ENCODE measurements at regions not wholly inside any gene's neighbourhood (a gene's known extent, or its start where the extent isn't known, plus 50 kb on each side); places are given as distances from the start of the nearest gene placed in this dataset.

DNA sequence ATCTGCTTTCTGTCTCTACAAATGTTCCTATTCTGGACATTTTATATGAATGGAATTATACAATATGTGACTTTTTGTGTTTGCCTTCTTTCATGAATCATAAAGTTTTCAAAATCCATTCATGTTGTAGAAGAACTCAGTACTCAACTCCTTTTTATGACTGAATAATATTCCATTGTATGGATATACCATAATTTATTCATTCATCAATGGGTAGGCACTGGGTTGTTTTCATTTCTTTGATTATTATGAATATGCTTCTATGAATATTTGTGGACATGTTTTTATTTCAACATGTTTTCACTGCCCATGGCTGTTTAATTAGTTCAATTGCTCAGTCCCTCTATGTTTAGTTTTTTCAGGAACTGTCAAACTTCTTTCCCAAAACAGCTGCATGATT lies 76.5 kb upstream of the GTSF1L start:
- H3K36me3 ChIP-seq (ENCODE audit: insufficient read depth), result no peaks in the 10 kb centered on the region
- H3K4me1 ChIP-seq (ENCODE audit: insufficient read depth), result no peaks in the 10 kb centered on the region
- no peak overlapping the region for H3K4me3 ChIP-seq (ENCODE audit: low read depth, low read length)
- H3K27ac ChIP-seq (ENCODE audit: low read depth), result no peak overlapping the region
- DNase-seq (ENCODE audit: extremely low spot score), result no peak

DNA sequence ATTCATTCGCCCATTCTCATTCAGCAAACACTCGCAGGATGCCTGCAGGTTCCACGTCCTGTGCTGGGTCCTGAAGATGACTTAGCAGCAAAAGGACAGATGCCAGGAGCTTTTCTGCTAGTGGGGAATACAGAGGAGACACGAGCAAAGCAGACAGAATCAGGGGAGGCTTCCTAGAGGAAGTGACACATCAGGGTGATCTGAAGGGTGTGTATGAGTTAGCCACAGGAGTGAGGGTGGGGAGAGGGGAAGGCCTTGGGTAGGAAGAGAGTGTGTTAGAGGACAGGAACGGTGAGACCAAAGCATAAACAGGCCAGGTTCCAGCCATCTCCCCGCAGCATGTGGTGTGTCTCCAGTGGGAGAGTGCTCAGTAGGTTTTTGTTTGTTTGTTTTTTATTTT lies 73.4 kb upstream of the GTSF1L start:
- no peak overlapping the region for H3K27ac ChIP-seq (ENCODE audit: low read depth)
- no peak for DNase-seq (ENCODE audit: extremely low spot score)
- WGBS, result 68% methylated on average over 6 of the region's 6 CpGs
- H3K4me3 ChIP-seq (ENCODE audit: low read depth, low read length), result no peak overlapping the region
- H3K4me1 ChIP-seq (ENCODE audit: insufficient read depth), result no peaks in the 10 kb centered on the region
- no peaks in the 10 kb centered on the region for H3K36me3 ChIP-seq (ENCODE audit: insufficient read depth)

DNA sequence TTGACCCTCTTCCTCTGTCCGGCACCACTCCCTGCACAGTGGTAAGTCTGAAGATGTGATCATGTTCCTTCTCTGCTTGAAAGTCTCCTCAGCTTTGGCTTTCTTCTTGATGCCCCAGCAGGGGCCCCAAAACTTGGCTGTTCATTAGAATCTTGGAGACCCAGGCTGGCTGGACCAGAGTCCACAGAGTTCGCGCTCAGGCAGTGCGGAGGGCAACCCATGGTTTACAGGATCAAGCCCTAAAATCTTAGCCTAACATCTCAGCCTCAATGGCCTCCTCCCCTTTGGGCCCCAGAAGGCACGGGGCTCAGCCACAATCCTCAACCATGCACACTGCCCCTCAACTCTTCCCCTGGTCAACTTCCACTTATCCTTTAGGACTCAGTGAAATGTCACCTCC lies 72.9 kb upstream of the GTSF1L start:
- Histone ChIP-seq H3K36me3 (ENCODE audit: insufficient read depth) (no peaks in the 10 kb centered on the region), H3K4me1 (ENCODE audit: insufficient read depth) (no peaks in the 10 kb centered on the region), H3K4me3 (ENCODE audit: low read depth, low read length) (no peak overlapping the region), H3K27ac (ENCODE audit: low read depth) (no peak overlapping the region)
- no peak for DNase-seq (ENCODE audit: extremely low spot score)
- 83% methylated on average over 5 of the region's 5 CpGs for WGBS

DNA sequence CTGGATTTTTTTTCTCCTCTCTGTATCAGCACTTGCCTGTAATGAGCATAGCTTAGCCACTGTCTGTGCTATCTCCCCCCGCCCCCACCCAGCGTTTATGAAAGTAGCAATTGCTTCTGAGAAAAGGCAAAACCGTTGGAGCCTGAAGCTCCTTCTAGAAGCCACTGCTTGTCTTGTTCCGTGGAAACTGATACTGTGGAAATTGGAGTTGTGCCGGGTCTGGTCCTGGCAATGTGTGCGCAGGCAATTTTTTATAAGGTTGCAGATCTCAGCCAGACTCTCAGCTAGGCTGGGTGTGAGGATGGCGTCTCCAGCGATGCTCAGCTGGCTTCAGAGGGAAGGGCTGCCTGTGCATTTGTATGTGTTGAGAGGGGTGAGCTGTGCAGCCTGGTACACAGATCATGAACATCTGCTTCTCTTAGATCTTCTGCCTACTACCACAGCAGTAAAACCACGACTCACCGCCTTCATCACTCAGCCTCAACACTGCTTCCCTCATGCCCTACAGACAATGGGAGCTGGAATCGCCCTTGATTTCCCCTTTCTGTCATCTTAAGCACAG lies 72.4 kb upstream of the GTSF1L start:
- no peaks in the 10 kb centered on the region for H3K4me1 ChIP-seq (ENCODE audit: insufficient read depth)
- no peak overlapping the region for H3K4me3 ChIP-seq (ENCODE audit: low read depth, low read length)
- no peaks in the 10 kb centered on the region for H3K36me3 ChIP-seq (ENCODE audit: insufficient read depth)
- H3K27ac ChIP-seq (ENCODE audit: low read depth), result no peak overlapping the region
- 24% methylated on average over 11 of the region's 11 CpGs for WGBS
- DNase-seq (ENCODE audit: extremely low spot score), result peak; percentile 13

DNA sequence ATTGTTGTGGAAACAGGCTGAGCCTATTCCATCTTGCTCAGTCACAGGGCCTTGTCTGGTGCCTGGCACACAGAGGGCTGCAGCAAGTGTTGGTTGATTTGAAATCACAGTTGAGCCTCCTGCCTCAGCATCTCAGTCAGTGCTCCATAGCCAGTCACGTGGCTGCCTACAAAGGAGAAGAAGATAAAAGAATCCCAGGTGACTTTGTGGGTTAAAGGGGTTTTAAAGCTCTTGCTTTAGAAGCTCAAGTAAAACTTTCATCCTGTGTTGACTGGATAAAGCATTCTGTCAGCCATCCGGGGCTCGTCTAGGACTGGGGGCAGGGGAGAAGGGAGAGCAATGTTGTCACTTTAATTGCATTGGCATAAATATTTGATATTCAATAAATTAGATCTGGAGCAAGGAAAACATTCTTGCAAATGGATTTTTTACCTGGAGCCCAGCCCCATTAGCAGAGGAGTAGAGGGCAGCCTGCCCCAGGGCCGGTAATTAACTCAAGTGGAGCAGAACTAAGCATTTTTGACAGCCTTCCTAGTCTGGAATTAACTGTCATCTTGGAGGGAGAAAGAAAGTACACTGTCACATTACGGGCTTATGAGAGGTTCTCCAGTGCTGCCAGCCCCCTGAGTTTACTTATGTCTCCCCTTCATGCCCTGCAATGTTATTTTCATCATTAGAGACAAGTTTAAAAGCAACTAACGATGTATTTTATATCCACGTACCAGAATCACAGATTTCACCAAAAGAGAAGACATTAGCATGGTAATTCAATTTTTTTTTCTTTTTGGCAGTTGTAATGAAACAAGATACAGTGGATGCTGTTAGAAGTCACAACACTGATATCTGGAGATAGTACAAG lies 71.7 kb upstream of the GTSF1L start:
- no peaks in the 10 kb centered on the region for H3K4me1 ChIP-seq (ENCODE audit: insufficient read depth)
- H3K27ac ChIP-seq (ENCODE audit: low read depth), result no peak overlapping the region
- no peaks in the 10 kb centered on the region for H3K36me3 ChIP-seq (ENCODE audit: insufficient read depth)
- no peak for DNase-seq (ENCODE audit: extremely low spot score)
- WGBS, result 65% methylated on average over 7 of the region's 7 CpGs
- H3K4me3 ChIP-seq (ENCODE audit: low read depth, low read length), result no peak overlapping the region

DNA sequence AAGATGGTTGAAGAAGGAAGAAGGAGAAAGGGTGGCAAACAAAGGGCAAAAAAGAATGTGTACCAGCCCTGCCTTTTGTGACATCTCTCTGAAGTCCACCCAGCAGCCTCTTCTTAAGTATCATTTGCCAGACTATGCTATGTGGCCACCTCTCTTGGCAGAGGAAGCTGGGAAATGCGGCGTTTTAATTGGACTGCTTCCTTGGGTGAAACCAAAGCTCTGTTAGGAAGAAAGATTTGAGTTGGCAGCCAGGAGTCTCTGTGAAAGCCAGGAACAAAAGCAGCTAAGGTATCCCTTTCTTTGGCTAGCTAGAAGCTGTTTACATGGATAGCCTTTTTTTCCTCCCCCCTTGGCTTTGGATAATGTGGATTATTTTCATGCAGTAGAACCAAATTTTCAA lies 67.5 kb upstream of the GTSF1L start:
- Histone ChIP-seq H3K4me1 (ENCODE audit: insufficient read depth) (no peaks in the 10 kb centered on the region), H3K27ac (ENCODE audit: low read depth) (no peak overlapping the region), H3K36me3 (ENCODE audit: insufficient read depth) (no peaks in the 10 kb centered on the region), H3K4me3 (ENCODE audit: low read depth, low read length) (no peak overlapping the region)
- 83% methylated on average over 2 of the region's 2 CpGs for WGBS
- DNase-seq (ENCODE audit: extremely low spot score), result no peak

DNA sequence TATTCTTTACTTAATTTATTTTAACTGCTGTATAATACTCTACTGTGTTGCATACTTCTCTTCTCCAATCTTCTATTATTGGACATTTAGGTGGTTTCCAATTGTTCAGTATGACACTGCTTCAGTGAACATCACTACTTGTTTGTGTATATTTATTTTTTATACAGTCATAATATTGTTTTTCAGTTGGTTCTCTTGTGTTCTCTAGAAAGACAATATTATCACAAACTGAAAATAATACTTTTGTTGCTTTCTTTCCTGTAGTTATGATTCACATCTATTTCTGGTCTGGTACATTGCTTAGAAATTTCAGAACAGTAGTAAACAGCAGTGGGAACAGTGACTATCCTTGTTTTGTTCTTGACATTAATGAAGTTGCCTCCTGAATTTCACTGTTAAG lies 62.8 kb upstream of the GTSF1L start:
- H3K27ac ChIP-seq (ENCODE audit: low read depth), result no peak overlapping the region
- H3K36me3 ChIP-seq (ENCODE audit: insufficient read depth), result no peaks in the 10 kb centered on the region
- no peak overlapping the region for H3K4me3 ChIP-seq (ENCODE audit: low read depth, low read length)
- DNase-seq (ENCODE audit: extremely low spot score), result no peak
- H3K4me1 ChIP-seq (ENCODE audit: insufficient read depth), result no peaks in the 10 kb centered on the region

DNA sequence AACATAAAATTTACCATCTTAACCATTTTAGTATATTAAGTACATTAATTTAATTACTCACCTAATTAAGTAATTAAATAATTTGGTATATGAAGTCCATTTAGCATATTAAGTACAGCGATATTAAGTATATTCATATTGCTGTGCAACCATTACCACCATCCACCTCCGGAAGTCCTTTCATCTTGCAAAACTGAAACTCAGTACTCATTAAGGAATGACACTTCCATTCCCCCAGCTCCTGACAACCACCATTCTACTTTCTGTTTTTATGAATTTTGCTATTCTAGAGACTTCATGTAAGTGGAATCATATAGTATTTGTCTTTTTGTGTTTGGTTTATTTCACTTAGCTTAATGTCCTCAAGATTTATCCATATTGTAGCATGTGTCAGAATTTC lies 61.1 kb upstream of the GTSF1L start:
- no peak overlapping the region for H3K4me3 ChIP-seq (ENCODE audit: low read depth, low read length)
- no peaks in the 10 kb centered on the region for H3K4me1 ChIP-seq (ENCODE audit: insufficient read depth)
- WGBS, result 95% methylated on average over 2 of the region's 2 CpGs
- no peak for DNase-seq (ENCODE audit: extremely low spot score)
- no peak overlapping the region for H3K27ac ChIP-seq (ENCODE audit: low read depth)
- H3K36me3 ChIP-seq (ENCODE audit: insufficient read depth), result no peaks in the 10 kb centered on the region

DNA sequence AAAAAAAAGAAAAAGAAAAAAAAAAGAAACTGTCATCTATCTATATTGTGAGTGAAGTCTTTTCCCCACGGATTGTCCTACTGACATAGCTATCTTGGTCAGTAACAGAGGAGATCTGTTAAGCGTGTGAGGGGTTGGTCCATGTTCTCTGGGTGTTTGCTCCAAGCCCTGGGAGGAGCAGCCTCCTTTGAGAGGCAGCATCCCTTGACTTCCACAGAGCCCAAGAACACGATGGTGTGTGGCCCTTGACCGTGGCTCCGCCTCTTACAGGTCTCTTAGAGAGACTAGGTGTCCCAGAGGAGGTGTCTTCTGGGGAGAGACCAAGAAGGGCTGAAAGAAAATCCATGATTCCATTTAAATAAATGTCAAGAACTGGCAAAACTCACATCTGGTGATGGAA lies 60.1 kb upstream of the GTSF1L start:
- H3K36me3 ChIP-seq (ENCODE audit: insufficient read depth), result no peaks in the 10 kb centered on the region
- H3K4me1 ChIP-seq (ENCODE audit: insufficient read depth), result no peaks in the 10 kb centered on the region
- 81% methylated on average over 5 of the region's 5 CpGs for WGBS
- no peak overlapping the region for H3K27ac ChIP-seq (ENCODE audit: low read depth)
- no peak overlapping the region for H3K4me3 ChIP-seq (ENCODE audit: low read depth, low read length)
- DNase-seq (ENCODE audit: extremely low spot score), result no peak

DNA sequence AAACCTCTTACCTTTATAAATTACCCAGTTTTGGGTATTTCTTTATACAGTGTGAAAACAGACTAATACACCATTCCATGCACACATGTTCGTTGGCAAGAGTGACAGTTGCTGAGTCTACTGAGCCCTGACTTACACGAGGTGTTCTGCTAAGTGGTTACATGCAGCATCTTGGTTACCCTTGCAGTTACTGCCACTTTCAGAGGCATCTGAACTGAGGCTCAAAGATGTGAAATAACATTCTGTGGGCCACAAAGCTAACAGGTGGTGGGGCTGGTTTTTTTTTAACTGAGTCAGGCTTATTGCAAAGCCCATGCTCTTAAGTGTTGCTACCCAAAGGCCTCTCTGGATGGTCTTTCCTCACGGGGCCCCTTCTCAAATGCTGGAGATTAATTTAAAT lies 54.4 kb upstream of the GTSF1L start:
- WGBS, result 80% methylated on average over 3 of the region's 3 CpGs
- H3K4me3 ChIP-seq (ENCODE audit: low read depth, low read length), result no peak overlapping the region
- no peaks in the 10 kb centered on the region for H3K4me1 ChIP-seq (ENCODE audit: insufficient read depth)
- DNase-seq (ENCODE audit: extremely low spot score), result no peak
- H3K36me3 ChIP-seq (ENCODE audit: insufficient read depth), result no peaks in the 10 kb centered on the region
- H3K27ac ChIP-seq (ENCODE audit: low read depth), result no peak overlapping the region

DNA sequence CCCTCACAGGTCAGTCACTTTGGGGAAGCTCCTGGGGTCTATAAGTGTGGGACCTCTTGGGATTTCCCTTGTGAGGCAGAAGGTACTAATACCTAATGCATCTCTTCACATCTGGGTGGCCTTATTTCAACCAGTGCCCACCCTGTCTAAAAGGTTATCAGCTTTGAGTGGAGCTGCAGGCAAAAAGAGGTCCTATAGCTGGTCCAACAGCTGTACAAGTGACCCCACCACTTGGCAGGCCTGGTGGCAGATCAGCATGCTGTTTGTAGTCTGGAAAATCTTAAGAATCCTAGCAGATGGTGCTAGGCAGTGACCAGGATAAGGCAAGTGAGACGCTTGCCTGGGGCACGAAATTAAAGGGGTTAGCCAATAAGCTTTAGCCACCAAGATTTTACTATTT lies 51.6 kb upstream of the GTSF1L start:
- Histone ChIP-seq H3K36me3 (ENCODE audit: insufficient read depth) (no peaks in the 10 kb centered on the region), H3K4me1 (ENCODE audit: insufficient read depth) (no peaks in the 10 kb centered on the region), H3K4me3 (ENCODE audit: low read depth, low read length) (no peak overlapping the region), H3K27ac (ENCODE audit: low read depth) (no peak overlapping the region)
- no peak for DNase-seq (ENCODE audit: extremely low spot score)
- 87% methylated on average over 2 of the region's 2 CpGs for WGBS

DNA sequence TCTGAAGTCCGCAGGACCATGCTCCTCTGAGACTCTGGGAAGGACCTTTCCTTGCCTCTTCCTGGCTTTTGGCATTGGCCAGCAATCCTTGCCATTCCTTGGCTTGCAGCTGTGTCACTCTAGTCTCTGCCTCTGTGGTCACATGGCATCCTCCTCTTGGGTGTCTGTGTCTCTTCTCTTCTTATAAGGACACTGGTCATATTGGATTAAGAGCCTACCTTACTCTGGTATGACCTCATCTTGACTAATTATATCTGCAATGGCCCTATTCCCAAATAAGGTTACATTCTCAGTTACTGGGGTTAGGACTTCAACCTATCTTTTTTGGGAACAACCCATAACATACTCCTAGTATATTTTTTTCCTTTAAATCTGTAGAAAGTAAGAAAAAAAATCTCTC lies 49.9 kb upstream of the GTSF1L start:
- H3K27ac ChIP-seq (ENCODE audit: low read depth), result no peak overlapping the region
- no peaks in the 10 kb centered on the region for H3K4me1 ChIP-seq (ENCODE audit: insufficient read depth)
- no peak overlapping the region for H3K4me3 ChIP-seq (ENCODE audit: low read depth, low read length)
- 96% methylated on average over 1 of the region's 1 CpG for WGBS
- H3K36me3 ChIP-seq (ENCODE audit: insufficient read depth), result no peaks in the 10 kb centered on the region
- no peak for DNase-seq (ENCODE audit: extremely low spot score)

Measured in urinary bladder (tissue), 3 donors.